UCSD-AML1 (cell line): ENCODE measurements at regions not wholly inside any gene's neighbourhood (a gene's known extent, or its start where the extent isn't known, plus 50 kb on each side); places are given as distances from the start of the nearest gene placed in this dataset.
"Not testable (repeated sequence)": the region's sequence is repeated elsewhere in the genome, so short reads cannot be mapped to it uniquely, and the experiment has no call there.

Experiments used
- DNase-seq: peaks from one replicate; lab custom pipeline; 2025; ENCODE audit not compliant: unreplicated experiment; lab: John Stamatoyannopoulos, UW

- no peak for DNase-seq
These were observed 302.3 kb upstream of the ATXN7L3B start for GRCh38 chr12:74235342-74235741.

DNA sequence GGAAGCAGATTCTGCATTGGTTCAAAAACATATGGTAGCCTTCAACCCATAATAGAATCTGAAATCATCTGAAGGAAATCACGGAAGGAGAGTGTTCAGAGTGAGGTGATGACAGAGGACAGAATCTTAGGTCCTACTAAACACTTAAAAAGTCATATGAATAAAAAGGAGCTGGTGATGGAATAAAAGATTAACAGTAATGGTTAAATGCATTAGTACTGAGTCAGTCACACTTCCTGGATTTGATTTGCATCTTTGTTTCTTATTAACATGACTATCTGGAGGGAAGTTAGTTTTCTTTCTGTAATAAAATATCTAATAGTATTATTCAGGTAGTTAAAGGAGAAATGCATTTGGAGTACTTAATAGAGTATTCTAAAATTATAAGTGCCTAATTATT lies 296.3 kb upstream of the ATXN7L3B start:
- DNase-seq: no peak

GRCh38 chr12:74242088-74242487 lies 295.5 kb upstream of the ATXN7L3B start:
- no peak for DNase-seq

DNA sequence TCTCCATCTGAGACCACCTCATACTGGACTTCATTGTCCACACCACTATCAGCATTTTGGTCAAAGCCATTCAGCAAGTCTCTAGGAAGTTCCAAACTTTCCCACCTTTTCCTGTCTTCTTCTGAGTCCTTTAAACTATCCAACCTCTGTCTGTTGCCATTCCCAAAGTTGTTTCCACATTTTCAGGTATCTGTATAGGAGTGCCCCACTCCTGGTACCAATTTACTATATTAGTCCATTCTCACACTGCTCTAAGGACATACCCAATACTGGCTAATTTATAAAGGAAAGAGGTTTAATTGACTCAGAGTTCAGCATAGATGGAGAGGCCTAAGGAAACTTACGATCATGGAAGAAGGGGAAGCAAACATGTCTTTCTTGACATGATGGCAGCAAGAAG lies 292.2 kb upstream of the ATXN7L3B start:
- DNase-seq: no peak

DNA sequence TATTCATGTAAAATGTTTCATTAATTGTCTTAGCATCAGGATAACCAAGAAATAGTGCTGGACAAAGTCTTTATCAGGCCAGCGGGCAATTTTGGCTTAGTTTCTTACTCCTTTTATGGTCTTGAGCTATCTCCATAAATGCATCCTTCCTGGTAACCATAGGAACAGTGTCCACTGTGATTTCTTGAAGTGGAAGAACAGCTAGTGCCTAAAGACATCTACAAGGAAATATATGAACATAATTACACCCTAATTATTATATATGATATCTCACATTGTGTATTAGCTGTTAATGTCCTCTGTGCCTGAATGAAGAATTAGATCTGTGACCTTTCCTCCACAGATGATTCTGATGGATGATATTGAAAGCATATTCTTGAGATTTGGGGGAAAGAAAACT lies 286.7 kb upstream of the ATXN7L3B start:
- no peak for DNase-seq

- not testable (repeated sequence) for DNase-seq
These were observed 283.8 kb upstream of the ATXN7L3B start for GRCh38 chr12:74253826-74254225.

DNA sequence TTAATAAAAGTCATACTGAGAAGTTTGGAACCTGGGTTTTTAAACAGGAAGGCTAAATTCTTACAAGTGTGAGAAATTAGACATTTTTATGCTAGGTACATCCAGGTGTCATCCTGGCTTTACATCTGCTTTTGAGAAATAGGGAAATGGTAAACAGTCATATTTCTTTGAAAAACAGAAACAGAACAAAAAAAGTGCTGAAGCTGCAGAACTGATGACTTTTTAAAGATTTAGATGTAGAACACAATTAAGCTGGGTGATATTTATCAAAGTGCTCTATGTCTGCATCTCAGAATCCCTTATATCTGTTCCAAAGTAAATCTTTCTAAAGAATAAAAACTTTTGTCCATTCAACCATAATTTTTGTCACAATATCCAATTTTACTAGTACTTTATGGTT lies 282.9 kb upstream of the ATXN7L3B start:
- DNase-seq: no peak

DNA sequence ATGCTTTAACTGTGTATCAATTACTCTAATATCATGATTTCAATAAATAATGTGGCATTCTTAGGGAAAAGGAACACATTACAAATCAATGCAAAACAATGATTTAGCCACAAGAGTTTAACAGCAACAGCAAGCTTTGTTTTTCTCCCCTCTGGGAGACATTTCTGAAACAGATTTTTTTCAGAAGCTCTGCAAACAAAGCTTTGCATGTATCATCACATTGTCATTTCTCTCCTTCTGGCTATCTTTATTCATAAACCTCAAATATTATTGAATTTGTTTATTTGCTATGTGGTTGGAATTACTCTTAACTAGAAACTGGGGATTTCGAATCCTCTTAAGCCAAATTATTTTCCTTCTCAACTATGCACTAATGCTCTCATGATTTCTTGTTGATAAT lies 278.4 kb upstream of the ATXN7L3B start:
- no peak for DNase-seq

DNA sequence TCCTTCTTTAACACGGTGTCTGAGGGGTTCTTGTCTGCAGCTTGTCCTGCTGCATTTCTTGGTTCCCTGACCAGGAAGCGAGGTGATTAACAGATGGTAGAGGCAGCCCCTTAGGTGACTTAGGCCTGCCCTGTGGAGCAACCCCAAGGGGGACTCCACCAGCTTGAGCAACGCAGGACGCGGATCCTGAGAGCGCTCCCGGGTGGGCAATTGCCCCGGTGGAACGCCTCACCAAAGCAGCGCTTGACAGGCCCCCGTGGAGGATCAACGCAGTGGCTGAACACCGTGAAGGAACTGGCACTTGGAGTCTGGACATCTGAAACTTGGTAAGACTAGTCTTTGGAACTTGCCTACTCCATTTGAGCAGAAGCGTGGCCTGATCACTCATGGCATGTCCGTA lies 272.9 kb upstream of the ATXN7L3B start:
- DNase-seq: no peak

DNA sequence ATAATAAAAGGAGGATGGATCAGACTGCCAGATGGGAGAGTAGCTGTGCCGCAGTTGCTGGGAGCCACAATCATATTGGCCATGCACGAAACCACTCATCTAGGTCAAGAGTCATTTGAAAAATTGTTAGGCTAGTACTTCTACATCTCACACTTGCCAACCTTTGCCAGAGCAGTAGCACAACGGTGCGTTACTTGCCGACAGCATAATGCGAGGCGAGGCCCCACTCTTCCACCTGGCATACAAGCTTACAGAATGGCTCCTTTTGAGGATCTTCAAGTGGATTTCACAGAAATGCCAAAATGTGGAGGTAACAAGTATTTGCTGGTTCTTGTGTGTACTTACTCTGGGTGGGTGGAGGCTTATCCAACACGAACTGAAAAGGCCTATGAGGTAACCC lies 268.3 kb upstream of the ATXN7L3B start:
- not testable (repeated sequence) for DNase-seq

GRCh38 chr12:74280156-74280655 lies 257.4 kb upstream of the ATXN7L3B start:
- no peak for DNase-seq

- DNase-seq: not testable (repeated sequence)
These were observed 256.0 kb upstream of the ATXN7L3B start for GRCh38 chr12:74281401-74282180.

DNA sequence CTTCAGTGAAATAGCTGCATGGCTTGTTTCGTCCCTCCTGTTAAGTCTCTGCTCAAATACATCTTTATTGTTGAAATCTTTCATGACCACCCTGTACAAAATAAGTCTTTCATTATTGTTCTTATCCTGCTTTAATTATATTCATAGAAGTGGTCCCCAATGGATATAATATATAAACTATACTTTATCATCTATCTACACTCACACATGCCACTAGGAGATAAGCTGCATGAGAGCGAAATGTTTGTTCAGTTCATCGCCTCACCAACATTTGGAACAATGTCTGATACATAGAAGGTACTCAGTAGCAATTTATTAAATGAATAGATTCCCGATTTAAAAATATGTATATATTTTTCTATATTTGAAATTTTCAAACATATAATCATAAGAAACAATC lies 254.0 kb upstream of the ATXN7L3B start:
- DNase-seq: no peak

GRCh38 chr12:74285773-74286172 lies 251.9 kb upstream of the ATXN7L3B start:
- no peak for DNase-seq

- no peak for DNase-seq
These were observed 251.4 kb upstream of the ATXN7L3B start for GRCh38 chr12:74286254-74286653.

DNA sequence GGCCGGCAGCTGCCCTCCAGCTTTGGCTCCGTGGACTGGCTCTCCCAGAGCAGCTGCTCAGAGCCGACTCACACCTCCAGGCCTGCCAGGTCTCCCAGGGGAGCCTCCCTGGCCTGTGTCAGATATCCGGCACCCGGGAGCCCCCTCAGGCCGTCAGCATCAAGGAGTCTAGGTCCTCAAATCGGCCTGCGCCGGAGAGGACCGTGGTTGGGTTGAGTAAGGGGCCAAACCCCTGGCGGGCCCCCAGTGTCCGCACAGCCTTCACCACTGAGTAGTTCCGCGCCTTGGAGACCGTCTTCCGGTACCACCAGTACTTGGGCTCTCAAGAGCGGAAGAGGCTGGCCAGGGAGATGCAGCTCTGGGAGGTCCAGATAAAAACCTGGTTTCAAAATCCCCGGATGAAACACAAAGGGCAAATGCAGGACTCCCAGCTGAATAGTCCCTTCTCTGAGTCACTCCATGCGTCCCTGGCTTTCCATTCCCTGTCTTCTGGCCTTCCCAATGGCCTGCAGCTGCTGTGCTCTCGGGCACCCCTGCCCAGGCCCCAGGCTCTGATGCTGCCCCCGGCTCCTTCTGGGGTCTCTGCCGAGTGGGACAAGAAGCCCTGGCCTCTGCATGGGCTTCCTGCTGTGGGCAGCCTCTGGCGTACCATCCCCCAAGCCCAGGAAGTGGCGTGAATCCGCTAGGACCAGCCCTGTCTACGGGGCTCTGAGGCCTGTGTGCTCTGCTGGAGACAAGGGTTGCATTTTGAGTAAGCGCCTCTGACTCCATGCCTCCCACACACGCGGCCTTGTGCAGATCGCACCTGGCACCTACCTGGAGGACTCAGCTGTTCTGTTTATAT lies 245.1 kb upstream of the ATXN7L3B start:
- DNase-seq: no peak

GRCh38 chr12:74293689-74294131 lies 243.9 kb upstream of the ATXN7L3B start:
- DNase-seq: no peak

- DNase-seq: no peak
These were observed 220.5 kb upstream of the ATXN7L3B start for GRCh38 chr12:74317078-74317601.

GRCh38 chr12:74317741-74318140 lies 219.9 kb upstream of the ATXN7L3B start:
- DNase-seq: no peak

DNA sequence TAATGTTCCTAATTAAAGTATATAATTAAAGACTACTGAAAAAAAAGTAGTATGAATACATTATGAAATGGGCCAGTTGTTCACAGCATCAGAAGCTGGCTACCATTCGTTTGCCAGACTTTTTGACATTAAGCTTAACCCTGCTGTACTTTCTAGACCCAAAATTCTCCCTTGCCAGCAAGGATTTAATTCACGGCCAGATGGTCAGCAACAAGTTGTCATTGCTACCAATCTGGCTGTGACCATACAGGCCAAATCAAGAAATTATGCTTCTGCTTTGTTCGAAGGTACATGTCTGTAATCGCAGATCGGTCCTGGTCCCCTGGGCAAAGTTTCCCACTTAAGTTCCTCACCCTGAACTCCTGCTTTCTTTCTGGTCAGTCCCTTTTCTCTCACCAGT lies 217.7 kb upstream of the ATXN7L3B start:
- no peak for DNase-seq

- no peak for DNase-seq
These were observed 216.3 kb upstream of the ATXN7L3B start for GRCh38 chr12:74321381-74321780.

- no peak for DNase-seq
These were observed 214.8 kb upstream of the ATXN7L3B start for GRCh38 chr12:74322792-74323191.
